HG02610 (cell line): ENCODE measurements at regions not wholly inside any gene's neighbourhood (a gene's known extent, or its start where the extent isn't known, plus 50 kb on each side); places are given as distances from the start of the nearest gene placed in this dataset.

Experiments
- ATAC-seq: cut with Tn5 transposase; IDR thresholded peaks from one replicate; pipeline ENCODE4 v1.9.1; 2021; ENCODE audit warnings: mild to moderate bottlenecking, moderate library complexity; ENCODE audit not compliant: unreplicated experiment

- no peak for ATAC-seq
Measured at GRCh38 chr12:67568055-67568454, 80.5 kb upstream of the DYRK2 start.

GRCh38 chr12:67572492-67572891 is 76.1 kb upstream of the DYRK2 start:
- ATAC-seq: no peak

- no peak for ATAC-seq
Measured at GRCh38 chr12:67573566-67573965, 75.0 kb upstream of the DYRK2 start.

GRCh38 chr12:67578976-67579661 is 69.4 kb upstream of the DYRK2 start:
- ATAC-seq: no peak

- ATAC-seq: no peak
Measured at GRCh38 chr12:67579662-67580003, 68.9 kb upstream of the DYRK2 start.

DNA sequence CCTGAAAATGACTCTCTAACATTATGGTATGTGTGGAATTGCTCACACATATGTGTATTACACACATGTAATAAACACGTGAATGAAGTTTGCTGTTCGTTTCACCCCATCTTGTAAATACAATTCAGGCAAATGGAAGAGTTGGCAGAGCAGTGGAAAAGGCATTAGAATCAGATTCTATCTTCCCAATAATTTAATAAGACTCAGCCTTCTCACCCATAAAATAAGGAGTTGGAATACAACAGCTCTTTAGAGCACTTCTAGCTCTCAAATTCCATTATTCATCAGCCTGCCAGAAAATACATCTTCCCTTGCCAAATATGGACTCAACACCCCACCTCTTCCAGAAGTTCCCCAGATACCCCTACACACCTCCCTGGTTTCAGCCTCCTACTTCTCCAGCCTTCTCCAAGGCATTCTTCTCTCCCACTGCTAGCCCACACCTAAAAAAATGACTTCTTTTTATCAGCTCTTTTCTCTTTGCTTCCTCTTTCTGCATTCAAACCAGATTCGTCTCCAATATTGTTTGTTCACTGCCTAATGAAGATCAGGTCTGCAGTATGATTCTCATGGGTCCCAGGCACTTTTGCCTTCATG is 66.2 kb upstream of the DYRK2 start:
- ATAC-seq: no peak

DNA sequence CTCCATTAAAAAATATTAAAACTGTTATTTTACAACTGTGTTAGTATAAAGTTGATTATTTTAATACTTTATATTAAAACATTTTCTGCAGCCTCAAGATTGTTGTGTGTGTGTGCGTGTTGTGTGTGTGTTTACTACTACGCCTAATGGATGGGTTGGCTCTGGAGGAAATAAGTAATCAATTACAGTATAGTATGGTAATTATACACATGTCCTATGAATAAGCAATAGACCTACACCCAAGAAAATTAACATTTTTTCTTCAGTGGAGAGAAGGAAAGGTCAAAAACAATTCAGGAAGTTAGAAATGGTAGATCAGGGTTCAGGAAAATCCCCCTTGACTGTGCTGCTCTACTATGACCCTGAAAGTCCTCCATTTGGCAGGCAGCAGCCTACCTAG is 65.7 kb upstream of the DYRK2 start:
- no peak for ATAC-seq

DNA sequence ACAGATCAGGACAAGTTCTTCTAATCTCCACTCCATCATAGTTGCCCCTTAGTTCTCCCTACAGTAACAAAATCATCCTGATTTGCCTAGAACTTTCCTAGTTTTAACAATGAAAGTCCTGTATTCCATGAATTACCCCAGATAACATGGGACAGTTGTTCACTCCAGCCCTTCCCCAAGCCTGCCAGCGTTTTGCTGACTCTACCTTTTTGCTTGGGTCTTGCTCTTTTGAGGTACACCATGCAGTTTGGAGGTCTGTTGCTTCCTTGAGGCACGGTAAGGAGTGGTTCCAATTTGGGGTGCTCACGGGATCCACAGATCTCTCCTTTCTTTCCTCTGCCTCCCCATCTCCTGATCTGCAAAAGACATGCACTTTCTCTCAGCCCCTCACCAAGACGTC is 61.6 kb upstream of the DYRK2 start:
- no peak for ATAC-seq

- ATAC-seq: no peak
Measured at GRCh38 chr12:67589078-67589477, 59.5 kb upstream of the DYRK2 start.

GRCh38 chr12:67590149-67590790 is 58.3 kb upstream of the DYRK2 start:
- no peak for ATAC-seq

GRCh38 chr12:67592228-67593011 is 56.1 kb upstream of the DYRK2 start:
- peak; percentile 93 for ATAC-seq

- peak; percentile 14 for ATAC-seq
Measured at GRCh38 chr12:67593041-67593440, 55.5 kb upstream of the DYRK2 start.

DNA sequence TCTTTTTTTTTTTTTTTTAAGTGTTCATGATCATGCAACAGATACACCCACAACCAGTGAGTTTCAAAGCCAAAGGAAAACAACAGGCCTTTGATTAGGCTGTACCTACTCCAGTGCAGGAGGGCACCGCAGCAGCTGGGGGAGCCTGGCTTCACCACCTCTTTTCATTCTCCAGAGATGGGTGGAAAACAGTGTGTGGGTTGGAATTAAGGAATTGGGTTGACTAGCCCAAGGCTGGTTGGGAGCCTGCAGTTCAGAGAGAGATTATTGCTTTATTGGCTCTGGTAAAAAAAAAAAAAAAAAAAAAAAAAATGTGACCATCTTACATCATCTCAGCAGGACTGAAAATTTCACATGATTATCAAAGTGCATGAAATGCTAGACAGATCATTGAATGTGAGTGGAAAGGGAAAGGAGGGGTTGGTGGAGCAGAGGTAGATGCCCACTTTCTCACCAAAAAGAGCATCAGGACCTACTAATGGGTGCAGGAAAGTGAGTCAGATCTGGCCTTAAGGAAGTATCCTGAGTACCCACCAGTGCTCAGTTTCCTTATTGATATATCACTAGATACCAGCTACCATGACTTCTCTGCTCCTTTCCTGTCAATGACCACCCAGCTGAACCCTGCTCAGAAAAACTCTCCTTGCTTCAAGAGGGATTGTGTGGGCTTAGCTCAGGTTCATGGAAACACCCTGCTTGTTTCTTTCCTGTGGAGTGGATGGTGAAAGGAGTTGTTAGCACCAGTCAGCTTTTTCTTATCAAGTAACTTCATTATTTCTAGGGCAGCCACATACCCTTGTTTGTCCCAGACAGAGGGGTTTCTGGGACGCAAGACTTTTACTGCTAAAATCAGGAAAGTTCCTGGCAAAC is 54.8 kb upstream of the DYRK2 start:
- ATAC-seq: no peak

DNA sequence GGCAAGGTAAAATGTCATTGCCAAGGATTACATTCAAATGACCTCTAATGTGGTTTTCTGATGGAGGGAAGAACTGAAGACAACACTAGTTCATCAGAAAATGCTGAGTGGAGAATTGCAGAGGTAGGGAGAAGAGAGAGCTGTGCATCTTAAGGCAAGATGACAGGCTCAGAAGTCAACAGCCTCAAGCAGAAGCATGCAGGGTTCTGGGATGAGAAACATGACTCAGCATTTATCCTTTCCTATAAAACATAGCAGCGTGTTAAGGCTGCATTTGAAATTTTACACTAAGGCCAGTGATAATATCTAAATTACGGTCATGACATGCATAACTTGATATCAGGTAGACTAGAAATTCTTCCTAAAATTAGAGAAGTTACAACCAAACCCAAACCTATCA is 53.7 kb upstream of the DYRK2 start:
- no peak for ATAC-seq

DNA sequence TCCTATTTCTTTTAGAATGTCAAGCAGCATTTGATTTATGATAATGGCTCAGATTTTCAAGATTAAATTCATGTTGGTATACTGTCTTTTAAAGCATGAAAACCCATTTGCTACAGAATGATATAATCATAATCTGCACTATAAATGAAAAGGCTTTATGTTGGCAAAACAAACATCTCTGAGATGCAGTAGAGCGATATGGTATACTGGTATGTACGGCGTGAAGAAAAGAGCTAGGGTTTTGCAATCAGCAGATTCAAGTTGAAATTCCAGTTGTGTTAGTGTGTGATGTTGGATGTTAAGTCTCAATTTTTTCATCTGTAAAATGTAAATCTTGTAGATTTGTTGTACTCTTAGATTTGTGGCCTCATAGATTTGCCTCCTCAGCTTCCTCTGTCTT is 53.2 kb upstream of the DYRK2 start:
- ATAC-seq: no peak

DNA sequence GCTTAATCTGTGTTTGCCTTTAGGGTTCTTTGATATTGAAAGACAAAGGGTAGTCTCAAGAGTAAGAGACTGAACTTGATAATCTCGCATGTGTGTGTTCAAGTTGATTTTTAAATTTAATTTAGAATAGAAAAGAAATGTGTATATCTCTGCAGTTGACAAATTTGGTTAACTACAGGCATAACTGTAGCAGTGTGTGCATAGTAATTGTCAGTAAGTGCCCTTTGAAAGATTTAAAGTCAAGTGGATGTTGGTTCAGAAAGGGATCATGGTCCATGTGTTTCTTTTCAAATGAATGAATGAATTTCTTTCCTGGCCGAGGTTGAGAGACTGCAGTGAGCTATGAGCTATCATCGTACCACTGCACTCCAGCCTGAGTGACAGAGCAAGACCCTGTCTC is 49.9 kb upstream of the DYRK2 start:
- no peak for ATAC-seq
